ENCODE measurements at regions not wholly inside any gene's neighbourhood (a gene's known extent, or its start where the extent isn't known, plus 50 kb on each side); places are given as distances from the start of the nearest gene placed in this dataset.

GRCh38 chr1:111565079-111565478 lies 54.5 kb upstream of the RAP1A start:
- no peak for FAIRE-seq
- Histone ChIP-seq H3K4me2 (ENCODE audit: control insufficient read depth, insufficient read depth) (no peak overlapping the region), H4K20me1 (ENCODE audit: control insufficient read depth, insufficient read depth) (no peaks in the 10 kb centered on the region), H3K27ac (ENCODE audit: control insufficient read depth, insufficient read depth) (no peak overlapping the region), H3K4me1 (ENCODE audit: control insufficient read depth, insufficient read depth, low read length) (no peaks in the 10 kb centered on the region), H2AFZ (ENCODE audit: control insufficient read depth, low read depth, low read length) (no peak overlapping the region), H3K79me2 (ENCODE audit: control insufficient read depth, insufficient read depth, low read length) (no peaks in the 10 kb centered on the region), H3K9ac (ENCODE audit: control insufficient read depth, insufficient read depth, low read length) (no peak overlapping the region), H3K36me3 (ENCODE audit: control insufficient read depth in 2 of 2, insufficient read depth in 2 of 2, low read length in 1 of 2) (no peaks in the 10 kb centered on the region), H3K9me3 (replicated peaks; ENCODE audit: control insufficient read depth, insufficient read depth, low read length) (no peaks in the 10 kb centered on the region), H3K27me3 (replicated peaks in 1 of 2; ENCODE audit: control insufficient read depth in 2 of 2, insufficient read depth in 2 of 2, low read length in 1 of 2) (no peaks in the 10 kb centered on the region), H3K4me3 (no peak overlapping the region)
- WGBS (ENCODE audit: insufficient coverage, insufficient replicate concordance, low lambda C conversion rate, missing lambda C conversion rate): 75% methylated on average over 2 of the region's 2 CpGs
- TF ChIP-seq IKZF2 (IDR thresholded peaks at IDR 0.05) (no peak), ZBED1 (IDR thresholded peaks at IDR 0.05; ENCODE audit: borderline replicate concordance) (no peak), SMC3 (IDR thresholded peaks at IDR 0.05; ENCODE audit: borderline replicate concordance, low read length) (no peak), BCL11A (IDR thresholded peaks at IDR 0.05; ENCODE audit: low read depth, low read length) (no peak), ZNF274 (IDR thresholded peaks at IDR 0.05; ENCODE audit: insufficient read depth, insufficient read length) (no peak), MEF2A (IDR thresholded peaks at IDR 0.05; ENCODE audit: insufficient read depth, low read depth, low read length) (no peak), SMARCA5 (IDR thresholded peaks at IDR 0.05) (no peak), SREBF2 (IDR thresholded peaks at IDR 0.05; ENCODE audit: low read length) (no peak), SRF (IDR thresholded peaks at IDR 0.05; ENCODE audit: low read depth in 2 of 2, low read length in 2 of 2) (no peak), NFYA (IDR thresholded peaks at IDR 0.05; ENCODE audit: borderline replicate concordance, low read depth, low read length) (no peak), ZNF622 (IDR thresholded peaks at IDR 0.05) (no peak), RB1 (IDR thresholded peaks at IDR 0.05; ENCODE audit: borderline replicate concordance) (no peak)
- TF ChIP-seq, protein P1, sequence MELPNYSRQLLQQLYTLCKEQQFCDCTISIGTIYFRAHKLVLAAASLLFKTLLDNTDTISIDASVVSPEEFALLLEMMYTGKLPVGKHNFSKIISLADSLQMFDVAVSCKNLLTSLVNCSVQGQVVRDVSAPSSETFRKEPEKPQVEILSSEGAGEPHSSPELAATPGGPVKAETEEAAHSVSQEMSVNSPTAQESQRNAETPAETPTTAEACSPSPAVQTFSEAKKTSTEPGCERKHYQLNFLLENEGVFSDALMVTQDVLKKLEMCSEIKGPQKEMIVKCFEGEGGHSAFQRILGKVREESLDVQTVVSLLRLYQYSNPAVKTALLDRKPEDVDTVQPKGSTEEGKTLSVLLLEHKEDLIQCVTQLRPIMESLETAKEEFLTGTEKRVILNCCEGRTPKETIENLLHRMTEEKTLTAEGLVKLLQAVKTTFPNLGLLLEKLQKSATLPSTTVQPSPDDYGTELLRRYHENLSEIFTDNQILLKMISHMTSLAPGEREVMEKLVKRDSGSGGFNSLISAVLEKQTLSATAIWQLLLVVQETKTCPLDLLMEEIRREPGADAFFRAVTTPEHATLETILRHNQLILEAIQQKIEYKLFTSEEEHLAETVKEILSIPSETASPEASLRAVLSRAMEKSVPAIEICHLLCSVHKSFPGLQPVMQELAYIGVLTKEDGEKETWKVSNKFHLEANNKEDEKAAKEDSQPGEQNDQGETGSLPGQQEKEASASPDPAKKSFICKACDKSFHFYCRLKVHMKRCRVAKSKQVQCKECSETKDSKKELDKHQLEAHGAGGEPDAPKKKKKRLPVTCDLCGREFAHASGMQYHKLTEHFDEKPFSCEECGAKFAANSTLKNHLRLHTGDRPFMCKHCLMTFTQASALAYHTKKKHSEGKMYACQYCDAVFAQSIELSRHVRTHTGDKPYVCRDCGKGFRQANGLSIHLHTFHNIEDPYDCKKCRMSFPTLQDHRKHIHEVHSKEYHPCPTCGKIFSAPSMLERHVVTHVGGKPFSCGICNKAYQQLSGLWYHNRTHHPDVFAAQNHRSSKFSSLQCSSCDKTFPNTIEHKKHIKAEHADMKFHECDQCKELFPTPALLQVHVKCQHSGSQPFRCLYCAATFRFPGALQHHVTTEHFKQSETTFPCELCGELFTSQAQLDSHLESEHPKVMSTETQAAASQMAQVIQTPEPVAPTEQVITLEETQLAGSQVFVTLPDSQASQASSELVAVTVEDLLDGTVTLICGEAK (IDR thresholded peaks at IDR 0.05; ENCODE audit: borderline replicate concordance): no peak
- TF ChIP-seq, protein P2, sequence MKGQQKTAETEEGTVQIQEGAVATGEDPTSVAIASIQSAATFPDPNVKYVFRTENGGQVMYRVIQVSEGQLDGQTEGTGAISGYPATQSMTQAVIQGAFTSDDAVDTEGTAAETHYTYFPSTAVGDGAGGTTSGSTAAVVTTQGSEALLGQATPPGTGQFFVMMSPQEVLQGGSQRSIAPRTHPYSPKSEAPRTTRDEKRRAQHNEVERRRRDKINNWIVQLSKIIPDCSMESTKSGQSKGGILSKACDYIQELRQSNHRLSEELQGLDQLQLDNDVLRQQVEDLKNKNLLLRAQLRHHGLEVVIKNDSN (IDR thresholded peaks at IDR 0.05; ENCODE audit: borderline replicate concordance, extremely low read length, insufficient read depth, low read depth, low read length): no peak
- RAD21 ChIA-PET (ENCODE audit: unreplicated experiment): no interaction called here
- CTCF ChIA-PET: no interaction called here
- intact Hi-C loops (cut with micrococcal nuclease; ENCODE audit: unreplicated experiment): no loop called here
- POLR2A ChIA-PET: no interaction called here
- DNase-seq (ENCODE audit: low read depth, low spot score): no peak
- no TSS peak for BruUV-seq (replicated peaks)
- SMC1A ChIA-PET (ENCODE audit: uncharacterized antibody, unreplicated experiment): interaction anchor here (1.0 to 1.4 kb wide), 2 partner anchors 10 to 16 kb away, joined by 3 to 4 read pairs; no protein-coding TSS in a partner anchor
- ATAC-seq: no peak
- in situ Hi-C loops (cut with MboI): no loop called here

Data from GM12878 (cell line).